ENCODE measurements at regions not wholly inside any gene's neighbourhood (a gene's known extent, or its start where the extent isn't known, plus 50 kb on each side); places are given as distances from the start of the nearest gene placed in this dataset.

DNA sequence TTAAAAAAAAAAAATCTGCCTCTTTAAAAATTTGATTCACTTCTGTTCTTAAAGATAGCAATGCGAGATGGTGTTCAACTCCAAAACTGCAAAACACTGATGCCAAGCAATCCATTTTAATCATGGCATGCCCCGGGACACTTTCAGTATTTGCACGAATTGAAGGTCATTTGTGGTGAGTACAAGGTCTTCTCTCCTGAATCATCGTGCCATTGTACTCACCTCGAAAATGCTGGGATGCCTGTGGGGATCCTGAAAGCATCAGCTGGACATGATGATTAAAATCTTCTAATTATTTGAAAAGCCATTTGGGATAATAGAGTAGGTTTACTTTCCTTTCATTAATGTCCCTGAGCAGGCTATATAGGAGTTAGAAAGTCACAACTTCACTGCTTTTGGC is 125.1 kb upstream of the NRP1 start:
- TF ChIP-seq, protein P1, sequence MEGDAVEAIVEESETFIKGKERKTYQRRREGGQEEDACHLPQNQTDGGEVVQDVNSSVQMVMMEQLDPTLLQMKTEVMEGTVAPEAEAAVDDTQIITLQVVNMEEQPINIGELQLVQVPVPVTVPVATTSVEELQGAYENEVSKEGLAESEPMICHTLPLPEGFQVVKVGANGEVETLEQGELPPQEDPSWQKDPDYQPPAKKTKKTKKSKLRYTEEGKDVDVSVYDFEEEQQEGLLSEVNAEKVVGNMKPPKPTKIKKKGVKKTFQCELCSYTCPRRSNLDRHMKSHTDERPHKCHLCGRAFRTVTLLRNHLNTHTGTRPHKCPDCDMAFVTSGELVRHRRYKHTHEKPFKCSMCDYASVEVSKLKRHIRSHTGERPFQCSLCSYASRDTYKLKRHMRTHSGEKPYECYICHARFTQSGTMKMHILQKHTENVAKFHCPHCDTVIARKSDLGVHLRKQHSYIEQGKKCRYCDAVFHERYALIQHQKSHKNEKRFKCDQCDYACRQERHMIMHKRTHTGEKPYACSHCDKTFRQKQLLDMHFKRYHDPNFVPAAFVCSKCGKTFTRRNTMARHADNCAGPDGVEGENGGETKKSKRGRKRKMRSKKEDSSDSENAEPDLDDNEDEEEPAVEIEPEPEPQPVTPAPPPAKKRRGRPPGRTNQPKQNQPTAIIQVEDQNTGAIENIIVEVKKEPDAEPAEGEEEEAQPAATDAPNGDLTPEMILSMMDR (IDR thresholded peaks at IDR 0.05; ENCODE audit: low read length), result no peak
- no peak for TF ChIP-seq EZH2 (IDR thresholded peaks at IDR 0.05; ENCODE audit: borderline replicate concordance, low read length)

All from OCI-LY1 (cell line).